ENCODE measurements at regions not wholly inside any gene's neighbourhood (a gene's known extent, or its start where the extent isn't known, plus 50 kb on each side); places are given as distances from the start of the nearest gene placed in this dataset.

DNA sequence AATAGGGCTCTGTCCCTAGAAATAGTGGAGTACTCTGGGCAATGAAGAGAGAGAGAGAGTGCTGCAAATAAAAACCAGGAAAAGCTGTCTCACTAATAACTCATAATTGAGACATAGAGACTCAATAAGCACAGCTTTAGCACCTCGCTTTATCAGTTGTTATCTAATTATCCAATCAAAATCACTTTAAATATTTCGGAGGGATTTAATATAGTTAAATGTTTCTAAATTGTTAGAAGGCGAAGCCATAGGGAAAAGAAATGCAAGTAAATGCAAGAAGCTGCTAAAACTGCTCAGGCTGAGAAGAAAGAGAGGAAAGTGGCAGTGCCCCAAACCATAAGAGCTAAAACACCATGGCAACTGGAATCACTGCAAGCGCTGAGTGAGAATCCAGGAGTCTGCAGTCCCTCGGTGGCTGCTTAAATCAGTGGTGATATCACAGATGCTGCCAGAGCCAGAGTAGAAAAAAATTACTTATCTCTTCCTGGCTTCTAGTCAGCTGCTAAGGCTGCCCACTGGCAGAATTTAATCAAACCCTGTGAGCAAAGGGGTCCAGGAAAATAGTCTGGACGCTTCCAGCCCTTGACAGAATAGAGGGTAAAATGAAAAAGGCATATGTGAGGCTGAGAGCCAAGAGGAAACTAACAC lies 150.4 kb upstream of the CHRM2 start:
- intact Hi-C loops (cut with micrococcal nuclease; ENCODE audit: unreplicated experiment): no loop called here
- no peak for DNase-seq
- no peak overlapping the region for H3K27ac Mint-ChIP-seq (ENCODE audit: unreplicated experiment)
- no peaks in the 10 kb centered on the region for H3K36me3 ChIP-seq (ENCODE audit: control insufficient read depth, insufficient read depth, low read length)
- no peaks in the 10 kb centered on the region for H3K9me3 Mint-ChIP-seq (ENCODE audit: unreplicated experiment)
- no peaks in the 10 kb centered on the region for H3K4me1 ChIP-seq
- no peak overlapping the region for H3K4me3 Mint-ChIP-seq (ENCODE audit: unreplicated experiment)
- TF ChIP-seq, protein P1, sequence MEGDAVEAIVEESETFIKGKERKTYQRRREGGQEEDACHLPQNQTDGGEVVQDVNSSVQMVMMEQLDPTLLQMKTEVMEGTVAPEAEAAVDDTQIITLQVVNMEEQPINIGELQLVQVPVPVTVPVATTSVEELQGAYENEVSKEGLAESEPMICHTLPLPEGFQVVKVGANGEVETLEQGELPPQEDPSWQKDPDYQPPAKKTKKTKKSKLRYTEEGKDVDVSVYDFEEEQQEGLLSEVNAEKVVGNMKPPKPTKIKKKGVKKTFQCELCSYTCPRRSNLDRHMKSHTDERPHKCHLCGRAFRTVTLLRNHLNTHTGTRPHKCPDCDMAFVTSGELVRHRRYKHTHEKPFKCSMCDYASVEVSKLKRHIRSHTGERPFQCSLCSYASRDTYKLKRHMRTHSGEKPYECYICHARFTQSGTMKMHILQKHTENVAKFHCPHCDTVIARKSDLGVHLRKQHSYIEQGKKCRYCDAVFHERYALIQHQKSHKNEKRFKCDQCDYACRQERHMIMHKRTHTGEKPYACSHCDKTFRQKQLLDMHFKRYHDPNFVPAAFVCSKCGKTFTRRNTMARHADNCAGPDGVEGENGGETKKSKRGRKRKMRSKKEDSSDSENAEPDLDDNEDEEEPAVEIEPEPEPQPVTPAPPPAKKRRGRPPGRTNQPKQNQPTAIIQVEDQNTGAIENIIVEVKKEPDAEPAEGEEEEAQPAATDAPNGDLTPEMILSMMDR (IDR thresholded peaks at IDR 0.05; ENCODE audit: insufficient read depth in 1 of 2, low read depth in 1 of 2, low read length in 1 of 2, severe bottlenecking in 1 of 2, unreplicated experiment in 1 of 2): no peak
- ChIA-PET CTCF (no interaction called here), POLR2A (no interaction called here)
- H3K4me1 Mint-ChIP-seq (ENCODE audit: low read depth, unreplicated experiment): no peaks in the 10 kb centered on the region
- H3K9me3 ChIP-seq: no peaks in the 10 kb centered on the region
- no peaks in the 10 kb centered on the region for H3K36me3 Mint-ChIP-seq (ENCODE audit: insufficient read depth, unreplicated experiment)
- H3K27me3 Mint-ChIP-seq (ENCODE audit: insufficient read depth, unreplicated experiment): no peaks in the 10 kb centered on the region
- no TSS peak for BruUV-seq (replicated peaks)
- H3K4me3 ChIP-seq (ENCODE audit: low read depth, low read length): no peak overlapping the region
- H3K27me3 ChIP-seq (replicated peaks; ENCODE audit: control insufficient read depth, insufficient read depth, low read length): no peaks in the 10 kb centered on the region

DNA sequence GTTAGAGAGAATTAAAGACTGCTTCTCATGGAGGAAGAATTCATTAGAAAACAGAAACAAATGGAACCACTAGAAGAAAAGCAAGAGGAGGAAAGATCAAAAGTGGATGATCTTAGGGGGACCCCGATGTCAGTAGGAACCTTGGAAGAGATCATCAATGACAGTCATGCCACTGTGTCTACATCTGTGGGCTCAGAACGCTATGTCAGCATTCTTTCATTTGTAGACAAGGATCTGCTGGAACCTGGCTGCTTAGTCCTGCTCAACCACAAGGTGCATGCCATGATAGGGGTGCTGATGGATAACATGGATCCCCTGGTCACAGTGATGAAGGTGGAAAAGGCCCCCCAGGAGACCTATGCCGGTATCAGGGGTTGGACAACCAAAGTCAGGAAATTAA lies 154.4 kb upstream of the CHRM2 start:
- H3K36me3 ChIP-seq (ENCODE audit: control insufficient read depth, insufficient read depth, low read length): no peaks in the 10 kb centered on the region
- H3K4me1 ChIP-seq: no peaks in the 10 kb centered on the region
- Mint-ChIP-seq H3K4me1 (ENCODE audit: low read depth, unreplicated experiment) (no peaks in the 10 kb centered on the region), H3K27me3 (ENCODE audit: insufficient read depth, unreplicated experiment) (no peaks in the 10 kb centered on the region), H3K9me3 (ENCODE audit: unreplicated experiment) (no peaks in the 10 kb centered on the region), H3K4me3 (ENCODE audit: unreplicated experiment) (no peak overlapping the region), H3K36me3 (ENCODE audit: insufficient read depth, unreplicated experiment) (no peaks in the 10 kb centered on the region), H3K27ac (ENCODE audit: unreplicated experiment) (no peak overlapping the region)
- no TSS peak for BruUV-seq (replicated peaks)
- DNase-seq: no peak
- no peaks in the 10 kb centered on the region for H3K9me3 ChIP-seq
- TF ChIP-seq, protein P1 (IDR thresholded peaks at IDR 0.05; ENCODE audit: insufficient read depth in 1 of 2, low read depth in 1 of 2, low read length in 1 of 2, severe bottlenecking in 1 of 2, unreplicated experiment in 1 of 2): no peak
- H3K27me3 ChIP-seq (replicated peaks; ENCODE audit: control insufficient read depth, insufficient read depth, low read length): no peaks in the 10 kb centered on the region
- POLR2A ChIA-PET: no interaction called here
- no peak overlapping the region for H3K4me3 ChIP-seq (ENCODE audit: low read depth, low read length)
- intact Hi-C loops (cut with micrococcal nuclease; ENCODE audit: unreplicated experiment): no loop called here
- CTCF ChIA-PET: no interaction called here

DNA sequence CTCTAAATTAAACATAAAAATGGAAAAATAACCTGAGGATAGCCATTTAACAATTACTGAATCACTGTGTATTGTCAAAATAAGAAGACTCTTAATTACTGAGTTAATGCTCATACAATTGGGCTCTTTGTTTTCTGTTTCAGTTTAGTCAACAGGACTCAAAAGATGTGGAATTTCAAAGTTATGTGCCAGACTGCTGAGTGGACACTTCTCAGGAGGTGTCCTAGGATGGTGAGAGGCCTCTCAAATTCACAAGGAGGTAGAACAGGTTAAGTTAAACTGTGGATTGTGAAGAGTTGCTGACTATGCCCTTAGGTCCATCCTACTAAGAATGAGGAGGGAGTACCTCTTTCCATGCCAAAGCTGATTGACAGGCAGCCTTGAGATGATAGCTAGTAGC lies 157.7 kb upstream of the CHRM2 start:
- Mint-ChIP-seq H3K4me3 (ENCODE audit: unreplicated experiment) (no peak overlapping the region), H3K9me3 (ENCODE audit: unreplicated experiment) (no peaks in the 10 kb centered on the region), H3K27me3 (ENCODE audit: insufficient read depth, unreplicated experiment) (peaks cover 3% of the 10 kb centered on the region), H3K27ac (ENCODE audit: unreplicated experiment) (no peak overlapping the region), H3K36me3 (ENCODE audit: insufficient read depth, unreplicated experiment) (no peaks in the 10 kb centered on the region), H3K4me1 (ENCODE audit: low read depth, unreplicated experiment) (no peaks in the 10 kb centered on the region)
- no peak for DNase-seq
- intact Hi-C loops (cut with micrococcal nuclease; ENCODE audit: unreplicated experiment): no loop called here
- ChIA-PET CTCF (no interaction called here), POLR2A (no interaction called here)
- H3K27me3 ChIP-seq (replicated peaks; ENCODE audit: control insufficient read depth, insufficient read depth, low read length): no peaks in the 10 kb centered on the region
- H3K4me1 ChIP-seq: no peaks in the 10 kb centered on the region
- H3K36me3 ChIP-seq (ENCODE audit: control insufficient read depth, insufficient read depth, low read length): no peaks in the 10 kb centered on the region
- TF ChIP-seq, protein P1 (IDR thresholded peaks at IDR 0.05; ENCODE audit: insufficient read depth in 1 of 2, low read depth in 1 of 2, low read length in 1 of 2, severe bottlenecking in 1 of 2, unreplicated experiment in 1 of 2): no peak
- BruUV-seq (replicated peaks): no TSS peak
- H3K9me3 ChIP-seq: no peaks in the 10 kb centered on the region
- H3K4me3 ChIP-seq (ENCODE audit: low read depth, low read length): no peak overlapping the region
